Gastroesophageal sphincter (tissue), 3 donors: ENCODE measurements at regions not wholly inside any gene's neighbourhood (a gene's known extent, or its start where the extent isn't known, plus 50 kb on each side); places are given as distances from the start of the nearest gene placed in this dataset.

Experiments
- EP300 ChIP-seq: sonication (generic); formaldehyde crosslinking; IDR thresholded peaks from one replicate; pipeline ENCODE4 v1.6.1; 2017; ENCODE audit warnings: antibody characterized with exemption, mild to moderate bottlenecking
- POLR2A ChIP-seq, 2 donors: fragments of 450-650 bp; IDR thresholded peaks; one replicate each; pipeline ENCODE4 v1.6.1; 2017; ENCODE audit warnings: antibody characterized with exemption in 2 of 2, mild to moderate bottlenecking in 2 of 2, moderate library complexity in 1 of 2
- POLR2AphosphoS5 ChIP-seq: sonication (generic); formaldehyde crosslinking; IDR thresholded peaks from one replicate; pipeline ENCODE4 v1.6.1; 2017; ENCODE audit warnings: antibody characterized with exemption
- TF ChIP-seq, protein P1 (sequence below), 4 experiments: fragments of 200-600 bp in 2 of 4; fragments of 450-650 bp in 2 of 4; sonication (generic) in 1 of 4; IDR thresholded peaks; one replicate each; pipeline ENCODE4 v1.5.1; 2017 to 2019; ENCODE audit warnings: antibody characterized with exemption in 4 of 4, mild to moderate bottlenecking in 2 of 4, moderate library complexity in 2 of 4

DNA sequence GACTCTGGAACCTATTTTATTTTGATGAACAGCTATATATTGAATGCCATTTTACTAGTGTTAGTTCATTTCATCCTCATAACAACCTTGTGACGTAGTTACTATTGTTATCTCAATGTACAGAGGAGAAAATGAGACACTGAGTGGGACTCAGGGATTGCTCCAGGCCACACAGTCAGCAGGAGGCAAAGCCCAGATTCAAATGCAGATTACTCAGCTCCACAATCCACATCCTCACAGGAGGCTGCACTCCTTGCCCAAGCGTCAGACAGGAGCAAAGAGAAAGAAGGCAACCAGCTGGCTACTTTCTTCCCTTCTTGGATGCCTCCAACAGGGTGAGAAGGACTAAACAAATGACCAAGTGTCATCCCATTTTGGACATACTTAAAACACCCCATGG is 92.0 kb upstream of the CCDC54 start:
- TF ChIP-seq, protein P1, sequence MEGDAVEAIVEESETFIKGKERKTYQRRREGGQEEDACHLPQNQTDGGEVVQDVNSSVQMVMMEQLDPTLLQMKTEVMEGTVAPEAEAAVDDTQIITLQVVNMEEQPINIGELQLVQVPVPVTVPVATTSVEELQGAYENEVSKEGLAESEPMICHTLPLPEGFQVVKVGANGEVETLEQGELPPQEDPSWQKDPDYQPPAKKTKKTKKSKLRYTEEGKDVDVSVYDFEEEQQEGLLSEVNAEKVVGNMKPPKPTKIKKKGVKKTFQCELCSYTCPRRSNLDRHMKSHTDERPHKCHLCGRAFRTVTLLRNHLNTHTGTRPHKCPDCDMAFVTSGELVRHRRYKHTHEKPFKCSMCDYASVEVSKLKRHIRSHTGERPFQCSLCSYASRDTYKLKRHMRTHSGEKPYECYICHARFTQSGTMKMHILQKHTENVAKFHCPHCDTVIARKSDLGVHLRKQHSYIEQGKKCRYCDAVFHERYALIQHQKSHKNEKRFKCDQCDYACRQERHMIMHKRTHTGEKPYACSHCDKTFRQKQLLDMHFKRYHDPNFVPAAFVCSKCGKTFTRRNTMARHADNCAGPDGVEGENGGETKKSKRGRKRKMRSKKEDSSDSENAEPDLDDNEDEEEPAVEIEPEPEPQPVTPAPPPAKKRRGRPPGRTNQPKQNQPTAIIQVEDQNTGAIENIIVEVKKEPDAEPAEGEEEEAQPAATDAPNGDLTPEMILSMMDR (IDR thresholded peaks at IDR 0.05) = no peak
- no peak for TF ChIP-seq EP300
- no peak for TF ChIP-seq POLR2A (IDR thresholded peaks at IDR 0.05)
- no peak for TF ChIP-seq POLR2AphosphoS5
